ENCODE measurements at regions not wholly inside any gene's neighbourhood (a gene's known extent, or its start where the extent isn't known, plus 50 kb on each side); places are given as distances from the start of the nearest gene placed in this dataset.

- no peak for TF ChIP-seq EP300 (IDR thresholded peaks at IDR 0.05)
- TF ChIP-seq CTCF (IDR thresholded peaks at IDR 0.05), result no peak
Measured at GRCh38 chr10:107913317-107914294, 749.1 kb upstream of the SORCS1 start.

All from tibial nerve (tissue), 4 donors.